A549 (cell line): ENCODE measurements at regions not wholly inside any gene's neighbourhood (a gene's known extent, or its start where the extent isn't known, plus 50 kb on each side); places are given as distances from the start of the nearest gene placed in this dataset.
A peak's percentile ranks its signal among the peaks of the same experiment; 100 is the strongest.

Experiments
- ATAC-seq, 2 experiments: fragments of 200-7000 bp in 1 of 2; fragments of >200 bp in 1 of 2; cut with Nextera tagmentation in 1 of 2; cut with Tn5 transposase in 1 of 2; 3 replicates each; pipeline versions ENCODE4 v1.8.0 to v1.9.1; 2018 to 2020; ENCODE audit warnings: mild to moderate bottlenecking in 1 of 2, moderate library complexity in 1 of 2
- CTCF ChIA-PET: fragments of 300-600 bp; sonication (Branson Sonifier 250); formaldehyde crosslinking; extraction: SDS; loops from one replicate; lab custom pipeline; 2021; ENCODE audit warnings: antibody characterized with exemption, inconsistent platforms; lab: Yijun Ruan, JAX
- POLR2A ChIA-PET: fragments of 350-600 bp; formaldehyde crosslinking; extraction: SDS; loops from one replicate; lab custom pipeline; 2021; ENCODE audit warnings: antibody characterized with exemption, inconsistent platforms; lab: Yijun Ruan, JAX
- DNase-seq, 2 experiments: peaks; one replicate each; pipeline versions ENCODE4 v3.0.0 to v3.0.0-alpha.2; 2011 to 2016; ENCODE audit warnings: low read depth in 1 of 2, low spot score in 1 of 2
- FAIRE-seq: peaks from 2 replicates; lab custom pipeline; 2011; peaks lifted over from hg19 to GRCh38; lab: Jason Lieb, UNC
- H3K27ac ChIP-seq, 2 experiments: fragments of >200 bp; sonication (Bioruptor Twin); formaldehyde crosslinking; 3 replicates each; pipeline ENCODE4 v1.5.1; 2016 to 2017
- H3K4me1 ChIP-seq: fragments of >200 bp; sonication (Bioruptor Twin); formaldehyde crosslinking; 3 replicates; pipeline ENCODE4 v1.6.1; 2016
- H3K4me2 ChIP-seq: fragments of >200 bp; sonication (Bioruptor Twin); formaldehyde crosslinking; 3 replicates; pipeline ENCODE4 v1.6.1; 2016
- H3K4me3 ChIP-seq: fragments of >200 bp; sonication (Bioruptor Twin); formaldehyde crosslinking; 3 replicates; pipeline ENCODE4 v1.5.1; 2016
- H3K9me3 ChIP-seq: fragments of >200 bp; sonication (Bioruptor Twin); formaldehyde crosslinking; 3 replicates; pipeline ENCODE4 v1.6.1; 2016
- BCL3 ChIP-seq: fragments of >200 bp; sonication (Bioruptor Twin); formaldehyde crosslinking; IDR thresholded peaks from 3 replicates; pipeline ENCODE4 v1.6.1; 2016
- CHD2 ChIP-seq: fragments of 150-350 bp; IDR thresholded peaks from 2 replicates; pipeline ENCODE4 v1.6.1; 2014; ENCODE audit warnings: low read length; ENCODE audit not compliant: partially characterized antibody
- EHF ChIP-seq: fragments of 250-450 bp; sonication (Bioruptor Pico); IDR thresholded peaks from 2 replicates; pipeline ENCODE4 v1.5.0; 2020; ENCODE audit warnings: mild to moderate bottlenecking
- ELK1 ChIP-seq: fragments of 150-350 bp; IDR thresholded peaks from 2 replicates; pipeline ENCODE4 v1.6.1; 2014; ENCODE audit warnings: low read depth, mild to moderate bottlenecking, low read length
- EP300 ChIP-seq, 2 experiments: fragments of >200 bp; sonication (Bioruptor Twin); formaldehyde crosslinking; IDR thresholded peaks; 2 replicates in 1 of 2; 3 replicates in 1 of 2; pipeline ENCODE4 v1.6.1; 2016 to 2017
- FOSB ChIP-seq: fragments of 250-450 bp; sonication (Bioruptor Pico); IDR thresholded peaks from 2 replicates; pipeline ENCODE4 v1.5.0; 2020; ENCODE audit warnings: mild to moderate bottlenecking, moderate library complexity
- GATA3 ChIP-seq: IDR thresholded peaks from 2 replicates; pipeline ENCODE4 v1.6.1; 2012; ENCODE audit warnings: borderline replicate concordance
- HEYL ChIP-seq: fragments of 250-450 bp; sonication (Bioruptor Pico); IDR thresholded peaks from 2 replicates; pipeline ENCODE4 v1.8.0; 2021; ENCODE audit warnings: mild to moderate bottlenecking, moderate library complexity
- HMGXB4 ChIP-seq: fragments of 250-450 bp; sonication (Bioruptor Pico); IDR thresholded peaks from 2 replicates; pipeline ENCODE4 v1.5.0; 2021; ENCODE audit warnings: mild to moderate bottlenecking, moderate library complexity, borderline replicate concordance
- HOXB13 ChIP-seq: fragments of 250-450 bp; sonication (Bioruptor Pico); IDR thresholded peaks from 2 replicates; pipeline ENCODE4 v1.5.0; 2020; ENCODE audit warnings: low read depth, mild to moderate bottlenecking, moderate library complexity
- JUN ChIP-seq, 2 experiments: fragments of >200 bp; sonication (Bioruptor Twin); formaldehyde crosslinking; IDR thresholded peaks; 2 replicates in 1 of 2; 3 replicates in 1 of 2; pipeline ENCODE4 v1.6.1; 2016 to 2017
- MAFK ChIP-seq: fragments of 450-650 bp; IDR thresholded peaks from 2 replicates; pipeline ENCODE4 v1.6.1; 2014; ENCODE audit not compliant: partially characterized antibody
- MAX ChIP-seq: IDR thresholded peaks from 2 replicates; pipeline ENCODE4 v1.6.1; 2012
- MAZ ChIP-seq: fragments of 150-350 bp; IDR thresholded peaks from 2 replicates; pipeline ENCODE4 v1.6.1; 2014; ENCODE audit warnings: antibody characterized with exemption, low read depth, low read length, borderline replicate concordance
- NFE2L2 ChIP-seq: fragments of 150-350 bp; conservative IDR thresholded peaks from 2 replicates; pipeline ENCODE4 v1.6.1; 2014; ENCODE audit warnings: low read length
- PBX3 ChIP-seq: IDR thresholded peaks from 2 replicates; pipeline ENCODE4 v1.6.1; 2012
- PHF8 ChIP-seq: fragments of 200-600 bp; sonication (generic); IDR thresholded peaks from 2 replicates; pipeline ENCODE4 v1.6.1; 2016; ENCODE audit warnings: low read depth, mild to moderate bottlenecking, antibody characterized with exemption, moderate library complexity, borderline replicate concordance
- POLR2A ChIP-seq: IDR thresholded peaks from 2 replicates; pipeline ENCODE4 v1.6.1; 2012; ENCODE audit warnings: mild to moderate bottlenecking, low read length
- POLR2AphosphoS2 ChIP-seq: conservative IDR thresholded peaks from 2 replicates; pipeline ENCODE4 v1.6.1; 2012; ENCODE audit warnings: low read length, improper control_type of control experiment, inconsistent platforms
- RAD21 ChIP-seq, 2 experiments: fragments of >200 bp in 1 of 2; sonication (Bioruptor Twin) in 1 of 2; formaldehyde crosslinking in 1 of 2; IDR thresholded peaks in 1 of 2; conservative IDR thresholded peaks in 1 of 2; 2 replicates in 1 of 2; 3 replicates in 1 of 2; pipeline ENCODE4 v1.6.1; 2012 to 2018; ENCODE audit warnings: inconsistent platforms in 1 of 2
- REST ChIP-seq: fragments of 200-600 bp; sonication (generic); IDR thresholded peaks from 2 replicates; pipeline ENCODE4 v1.6.1; 2016; ENCODE audit warnings: antibody characterized with exemption, mild to moderate bottlenecking, moderate library complexity
- RNF2 ChIP-seq: fragments of 200-600 bp; sonication (generic); IDR thresholded peaks from 2 replicates; pipeline ENCODE4 v1.6.1; 2016; ENCODE audit warnings: low read depth, mild to moderate bottlenecking, antibody characterized with exemption, moderate library complexity, borderline replicate concordance
- SMC3 ChIP-seq: fragments of >200 bp; sonication (Bioruptor Twin); formaldehyde crosslinking; IDR thresholded peaks from 3 replicates; pipeline ENCODE4 v1.6.1; 2018; ENCODE audit warnings: inconsistent platforms
- SREBF2 ChIP-seq: fragments of 450-650 bp; IDR thresholded peaks from 2 replicates; pipeline ENCODE4 v1.6.1; 2014; ENCODE audit warnings: mild to moderate bottlenecking, moderate library complexity
- ZC3H11A ChIP-seq: fragments of 450-650 bp; IDR thresholded peaks from 2 replicates; pipeline ENCODE4 v1.6.1; 2014; ENCODE audit warnings: antibody characterized with exemption, mild to moderate bottlenecking
- WGBS: methylation state at CpG from one replicate; pipeline ENCODE4 v1.1.6; 2017; ENCODE audit errors: missing lambda C conversion rate; 5-methylcytosine and 5-hydroxymethylcytosine counted together

- 81% methylated on average over 2 of the region's 2 CpGs for WGBS
- ChIA-PET POLR2A (no interaction called here), CTCF (interaction anchor here (0.6 to 1.7 kb wide), 3 partner anchors 12 to 23 kb away, joined by 3 read pairs; no protein-coding TSS in a partner anchor)
- ATAC-seq, result no peak
- Histone ChIP-seq H3K4me1 (peaks cover 17% of the 10 kb centered on the region), H3K9me3 (no peaks in the 10 kb centered on the region), H3K4me2 (no peak overlapping the region), H3K4me3 (no peak overlapping the region), H3K27ac (peak overlapping the region in 1 of 2 experiments; percentile 38; a peak in 1 of 6 replicates)
- TF ChIP-seq RAD21 (conservative IDR thresholded peaks at IDR 0.05 in 1 of 2, IDR thresholded peaks at IDR 0.05 in 1 of 2), result no peak
- no peak for TF ChIP-seq POLR2A
- no peak for TF ChIP-seq ELK1
- no peak for TF ChIP-seq HMGXB4 (CRISPR knock-in tag)
- TF ChIP-seq HEYL (CRISPR knock-in tag), result no peak
- TF ChIP-seq SREBF2, result no peak
- TF ChIP-seq PHF8, result no peak
- TF ChIP-seq PBX3, result no peak
- TF ChIP-seq BCL3, result no peak
- TF ChIP-seq MAFK, result no peak
- FAIRE-seq, result no peak
- DNase-seq, result no peak
Measured at GRCh38 chr5:169412831-169413230, 111.9 kb upstream of the SLIT3 start.

GRCh38 chr5:169411786-169412430 lies 111.0 kb upstream of the SLIT3 start:
- Histone ChIP-seq H3K4me3 (no peak overlapping the region), H3K27ac (peak overlapping the region in 1 of 2 experiments; percentile 22; a peak in 1 of 6 replicates), H3K4me2 (peak overlapping the region; percentile 8), H3K4me1 (peaks cover 17% of the 10 kb centered on the region), H3K9me3 (no peaks in the 10 kb centered on the region)
- WGBS, result 0% methylated on average over 1 of the region's 1 CpG
- ChIA-PET POLR2A (no interaction called here), CTCF (no interaction called here)
- ATAC-seq (peak in 1 of 2 experiments; percentile 65; a peak in 3 of 6 replicates), FAIRE-seq (no peak), DNase-seq (peak in 1 of 2 experiments; percentile 31)
- TF ChIP-seq CHD2 (no peak), MAX (peak; percentile 38; the same call in 1 of the 2 replicates), SMC3 (no peak), MAZ (no peak), NFE2L2 (no peak), FOSB (CRISPR knock-in tag) (no peak), EP300 (IDR thresholded peaks at IDR 0.05) (peak in 1 of 2 experiments; percentile 36; a peak in 2 of 5 replicates), PHF8 (no peak), HMGXB4 (CRISPR knock-in tag) (no peak), EHF (no peak), SREBF2 (no peak), REST (no peak), RNF2 (no peak), ZC3H11A (no peak), POLR2AphosphoS2 (no peak), JUN (IDR thresholded peaks at IDR 0.05) (no peak), GATA3 (peak; percentile 61; the same call in 1 of the 2 replicates), HOXB13 (CRISPR knock-in tag) (no peak)
